T-helper 1 cell treated with Interleukin-12 subunit alpha and Interleukin-12 subunit beta and Interleukin-4 antibody, amounts not matched to agents 30 μg/mL and 1 μg/mL, for 36 hours (primary cell): ENCODE measurements at regions not wholly inside any gene's neighbourhood (a gene's known extent, or its start where the extent isn't known, plus 50 kb on each side); places are given as distances from the start of the nearest gene placed in this dataset.
"Not testable (repeated sequence)": the region's sequence is repeated elsewhere in the genome, so short reads cannot be mapped to it uniquely, and the experiment has no call there.

ENCODE experiments used
- H3K27ac Mint-ChIP-seq: one replicate; pipeline ENCODE4 v1.8.0; 2021; ENCODE audit warnings: mild to moderate bottlenecking, mixed read lengths
- H3K27me3 Mint-ChIP-seq: one replicate; pipeline ENCODE4 v1.8.0; 2021; ENCODE audit warnings: low read depth, mixed read lengths
- H3K36me3 Mint-ChIP-seq: one replicate; pipeline ENCODE4 v1.8.0; 2021; ENCODE audit warnings: low read depth, mixed read lengths
- H3K4me1 Mint-ChIP-seq: one replicate; pipeline ENCODE4 v1.8.0; 2021; ENCODE audit warnings: low read depth, mixed read lengths
- H3K4me3 Mint-ChIP-seq: one replicate; pipeline ENCODE4 v1.8.0; 2021; ENCODE audit warnings: mild to moderate bottlenecking, moderate library complexity, mixed read lengths
- H3K9me3 Mint-ChIP-seq: one replicate; pipeline ENCODE4 v1.8.0; 2021; ENCODE audit warnings: mixed read lengths

- Mint-ChIP-seq H3K4me3 (no peak overlapping the region), H3K9me3 (no peaks in the 10 kb centered on the region), H3K27me3 (peaks cover 7% of the 10 kb centered on the region), H3K4me1 (peaks cover 4% of the 10 kb centered on the region), H3K27ac (no peak overlapping the region), H3K36me3 (no peaks in the 10 kb centered on the region)
Observed at GRCh38 chr1:182238421-182238820, 153.2 kb downstream of the GLUL start.

- Mint-ChIP-seq H3K4me1 (peaks cover 4% of the 10 kb centered on the region), H3K27ac (no peak overlapping the region), H3K27me3 (peaks cover 5% of the 10 kb centered on the region), H3K36me3 (no peaks in the 10 kb centered on the region), H3K4me3 (no peak overlapping the region), H3K9me3 (no peaks in the 10 kb centered on the region)
Observed at GRCh38 chr1:182237329-182237728, 154.3 kb downstream of the GLUL start.

DNA sequence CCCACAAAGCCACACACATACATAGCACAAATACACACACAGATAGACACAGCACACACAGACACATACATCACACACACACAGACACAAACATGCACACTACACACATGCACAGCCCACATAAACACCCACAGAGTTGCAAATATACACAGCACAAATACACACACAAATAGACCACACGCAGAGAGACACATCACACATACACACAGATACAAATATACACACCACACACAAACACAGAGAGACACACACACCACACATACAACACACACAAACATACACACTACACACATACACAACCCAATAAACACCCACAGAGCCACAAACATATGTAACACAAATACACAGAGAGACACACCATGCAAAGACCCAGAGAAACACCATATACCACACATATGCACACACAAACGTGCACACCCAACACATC is 154.9 kb downstream of the GLUL start:
- H3K27me3 Mint-ChIP-seq, result no peaks in the 10 kb centered on the region
- H3K36me3 Mint-ChIP-seq, result no peaks in the 10 kb centered on the region
- H3K9me3 Mint-ChIP-seq, result no peaks in the 10 kb centered on the region
- H3K27ac Mint-ChIP-seq, result no peak overlapping the region
- H3K4me1 Mint-ChIP-seq, result peaks cover 4% of the 10 kb centered on the region
- no peak overlapping the region for H3K4me3 Mint-ChIP-seq

- no peak overlapping the region for H3K27ac Mint-ChIP-seq
Observed at GRCh38 chr1:182235952-182236650, 155.5 kb downstream of the GLUL start.

DNA sequence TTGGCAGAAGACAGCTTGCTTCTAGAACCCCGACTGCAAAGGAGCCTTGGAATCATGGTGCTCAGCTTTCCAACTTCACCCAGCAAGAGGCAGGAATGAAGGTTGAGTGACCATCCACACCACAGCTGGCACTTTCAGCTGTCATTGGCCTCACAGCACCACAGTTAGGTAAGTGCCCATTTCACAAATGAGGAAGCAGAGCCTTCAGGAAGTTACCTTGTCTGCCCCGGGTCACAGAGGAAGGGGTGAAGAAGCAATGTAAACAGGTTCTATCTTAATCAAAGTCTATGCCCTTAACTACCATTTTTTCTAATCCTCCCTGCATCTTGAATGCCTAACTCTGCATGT is 156.0 kb downstream of the GLUL start:
- Mint-ChIP-seq H3K27me3 (no peaks in the 10 kb centered on the region), H3K27ac (no peak overlapping the region), H3K9me3 (no peaks in the 10 kb centered on the region), H3K4me3 (no peak overlapping the region), H3K36me3 (no peaks in the 10 kb centered on the region), H3K4me1 (peaks cover 4% of the 10 kb centered on the region)

More at GRCh38 chr1:182235952-182236650, 155.5 kb downstream of the GLUL start:
- peaks cover 4% of the 10 kb centered on the region for H3K4me1 Mint-ChIP-seq
- H3K27me3 Mint-ChIP-seq, result no peaks in the 10 kb centered on the region
- no peaks in the 10 kb centered on the region for H3K36me3 Mint-ChIP-seq
- H3K4me3 Mint-ChIP-seq, result no peak overlapping the region
- H3K9me3 Mint-ChIP-seq, result no peaks in the 10 kb centered on the region

GRCh38 chr1:182229921-182230491 is 161.6 kb downstream of the GLUL start:
- H3K27ac Mint-ChIP-seq, result no peak overlapping the region
- H3K4me3 Mint-ChIP-seq, result no peak overlapping the region
- no peaks in the 10 kb centered on the region for H3K9me3 Mint-ChIP-seq
- no peaks in the 10 kb centered on the region for H3K4me1 Mint-ChIP-seq
- H3K36me3 Mint-ChIP-seq, result no peaks in the 10 kb centered on the region
- H3K27me3 Mint-ChIP-seq, result no peaks in the 10 kb centered on the region

- H3K27ac Mint-ChIP-seq, result no peak overlapping the region
- H3K4me1 Mint-ChIP-seq, result no peaks in the 10 kb centered on the region
- H3K27me3 Mint-ChIP-seq, result peaks cover under 1% of the 10 kb centered on the region
- no peaks in the 10 kb centered on the region for H3K36me3 Mint-ChIP-seq
- H3K9me3 Mint-ChIP-seq, result no peaks in the 10 kb centered on the region
- H3K4me3 Mint-ChIP-seq, result no peak overlapping the region
Observed at GRCh38 chr1:182229451-182229850, 162.1 kb downstream of the GLUL start.

GRCh38 chr1:182227864-182228547 is 163.6 kb downstream of the GLUL start:
- H3K9me3 Mint-ChIP-seq, result no peaks in the 10 kb centered on the region
- no peak overlapping the region for H3K4me3 Mint-ChIP-seq
- H3K36me3 Mint-ChIP-seq, result no peaks in the 10 kb centered on the region
- H3K4me1 Mint-ChIP-seq, result no peaks in the 10 kb centered on the region
- peaks cover 6% of the 10 kb centered on the region for H3K27me3 Mint-ChIP-seq
- H3K27ac Mint-ChIP-seq, result no peak overlapping the region

DNA sequence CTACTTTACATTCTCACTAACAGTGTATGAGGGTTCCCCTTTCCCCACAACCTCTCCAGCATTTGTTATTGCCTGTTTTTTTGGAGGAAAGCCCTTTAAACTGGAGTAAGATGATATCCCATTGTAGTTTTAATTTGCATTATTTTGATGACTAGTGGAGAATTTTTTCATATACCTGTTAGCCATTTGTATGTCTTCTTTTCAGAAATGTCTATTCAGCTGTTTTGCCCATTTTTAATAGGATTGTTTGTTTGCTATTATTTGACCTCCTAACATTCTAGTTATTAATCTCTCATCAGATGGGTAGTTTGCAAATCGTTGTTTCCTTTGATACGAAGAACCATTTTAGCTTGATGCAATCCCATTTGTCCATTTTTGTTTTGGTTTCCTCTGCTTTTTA is 165.0 kb downstream of the GLUL start:
- Mint-ChIP-seq H3K4me3 (no peak overlapping the region), H3K9me3 (peaks cover 8% of the 10 kb centered on the region), H3K27me3 (peaks cover 12% of the 10 kb centered on the region), H3K4me1 (no peaks in the 10 kb centered on the region), H3K36me3 (peaks cover 4% of the 10 kb centered on the region), H3K27ac (no peak overlapping the region)

DNA sequence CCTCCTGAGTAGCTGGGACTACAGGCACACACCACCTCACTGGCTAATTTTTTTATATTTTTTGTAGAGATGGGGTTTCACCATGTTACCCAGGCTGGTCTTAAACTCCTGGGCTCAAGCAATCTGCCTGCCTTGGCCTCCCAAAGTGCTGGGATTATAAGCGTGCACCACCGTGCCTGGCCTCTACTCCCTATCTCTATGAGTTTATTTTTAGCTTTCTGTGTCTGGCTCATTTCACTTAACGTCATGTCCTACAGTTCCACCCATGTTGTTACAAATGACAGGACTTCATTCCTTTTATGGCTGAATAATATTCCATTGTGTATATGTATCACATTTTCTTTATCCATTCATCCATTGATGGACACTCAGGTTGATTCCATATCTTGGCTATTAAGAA is 164.2 kb upstream of the ZNF648 start:
- Mint-ChIP-seq H3K9me3 (peaks cover 14% of the 10 kb centered on the region), H3K27me3 (peaks cover 12% of the 10 kb centered on the region)
- not testable (repeated sequence) for H3K4me3 Mint-ChIP-seq, H3K4me1 Mint-ChIP-seq, H3K27ac Mint-ChIP-seq, H3K36me3 Mint-ChIP-seq

- H3K27me3 Mint-ChIP-seq, result peaks cover 13% of the 10 kb centered on the region
- not testable (repeated sequence) for H3K4me1 Mint-ChIP-seq, H3K36me3 Mint-ChIP-seq, H3K27ac Mint-ChIP-seq, H3K4me3 Mint-ChIP-seq
- H3K9me3 Mint-ChIP-seq, result peaks cover 26% of the 10 kb centered on the region
Observed at GRCh38 chr1:182221990-182222389, 160.5 kb upstream of the ZNF648 start.

GRCh38 chr1:182221367-182221766 is 159.9 kb upstream of the ZNF648 start:
- peaks cover 26% of the 10 kb centered on the region for H3K9me3 Mint-ChIP-seq
- H3K4me3 Mint-ChIP-seq, result not testable (repeated sequence)

GRCh38 chr1:182217967-182218366 is 156.5 kb upstream of the ZNF648 start:
- Mint-ChIP-seq H3K4me1 (no peaks in the 10 kb centered on the region), H3K9me3 (peaks cover 26% of the 10 kb centered on the region), H3K27me3 (peaks cover 10% of the 10 kb centered on the region), H3K4me3 (no peak overlapping the region), H3K36me3 (peaks cover 7% of the 10 kb centered on the region), H3K27ac (no peak overlapping the region)

More at GRCh38 chr1:182221367-182221766, 159.9 kb upstream of the ZNF648 start:
- H3K27me3 Mint-ChIP-seq, result peaks cover 16% of the 10 kb centered on the region
- not testable (repeated sequence) for H3K36me3 Mint-ChIP-seq, H3K27ac Mint-ChIP-seq, H3K4me1 Mint-ChIP-seq

- Mint-ChIP-seq H3K4me1 (no peaks in the 10 kb centered on the region), H3K27me3 (peaks cover 8% of the 10 kb centered on the region), H3K36me3 (peaks cover 7% of the 10 kb centered on the region), H3K4me3 (no peak overlapping the region), H3K9me3 (peaks cover 27% of the 10 kb centered on the region), H3K27ac (no peak overlapping the region)
Observed at GRCh38 chr1:182217071-182217470, 155.6 kb upstream of the ZNF648 start.

DNA sequence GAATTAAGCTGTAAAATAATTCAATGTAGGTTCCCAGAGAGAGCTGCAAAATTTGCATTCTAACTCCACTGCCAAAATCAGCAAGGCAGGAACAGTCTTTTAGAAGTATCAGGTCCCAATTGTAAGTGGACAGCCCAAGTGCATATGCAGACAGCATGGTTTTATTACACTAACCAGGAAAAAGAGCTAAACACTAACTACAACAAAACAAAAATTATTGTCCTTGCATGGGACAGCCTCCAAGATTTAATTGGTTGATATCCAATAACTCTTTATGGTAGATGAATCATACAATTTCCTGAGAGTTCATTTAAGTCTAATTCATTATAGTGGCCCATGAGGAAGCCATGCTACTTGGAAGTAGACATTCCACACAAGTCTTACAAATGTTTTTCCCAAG is 154.3 kb upstream of the ZNF648 start:
- Mint-ChIP-seq H3K36me3 (peaks cover 3% of the 10 kb centered on the region), H3K4me1 (no peaks in the 10 kb centered on the region), H3K9me3 (peaks cover 17% of the 10 kb centered on the region), H3K27ac (no peak overlapping the region), H3K27me3 (peaks cover 5% of the 10 kb centered on the region), H3K4me3 (no peak overlapping the region)
